ENCODE measurements at regions not wholly inside any gene's neighbourhood (a gene's known extent, or its start where the extent isn't known, plus 50 kb on each side); places are given as distances from the start of the nearest gene placed in this dataset.

- TF ChIP-seq SMAD3 (CRISPR knock-in tag; conservative IDR thresholded peaks at IDR 0.05): no peak
- no peak for TF ChIP-seq BRF2 (IDR thresholded peaks at IDR 0.05; ENCODE audit: borderline replicate concordance, insufficient read depth, insufficient read length)
- TF ChIP-seq ZNF316 (IDR thresholded peaks at IDR 0.05): no peak
- TF ChIP-seq TFAM (CRISPR knock-in tag; conservative IDR thresholded peaks at IDR 0.05): no peak
- no peak for TF ChIP-seq NR3C1 (CRISPR knock-in tag; IDR thresholded peaks at IDR 0.05)
Observed at GRCh38 chr13:100879255-100879654, 204.7 kb upstream of the TMTC4 start (continued).

GRCh38 chr13:100876044-100876403 lies 201.4 kb upstream of the TMTC4 start:
- intact Hi-C loops (cut with micrococcal nuclease): no loop called here
- CTCF ChIA-PET (ENCODE audit: low intra/inter-chr PET ratio): no interaction called here

More at GRCh38 chr13:100876044-100876403, 201.4 kb upstream of the TMTC4 start:
- no peaks in the 10 kb centered on the region for H3K36me3 ChIP-seq (ENCODE audit: control insufficient read depth, insufficient read depth, low read length)
- no peaks in the 10 kb centered on the region for H3K27me3 ChIP-seq (ENCODE audit: control insufficient read depth in 2 of 2, insufficient read depth in 2 of 2, low read length in 2 of 2)
- no peak overlapping the region for H3K9ac ChIP-seq (ENCODE audit: insufficient read depth in 1 of 2, low read depth in 2 of 2, low read length in 2 of 2)
- H3K79me2 ChIP-seq (ENCODE audit: control insufficient read depth, insufficient read depth, low read length): no peaks in the 10 kb centered on the region
- 0% methylated on average over 1 of the region's 2 CpGs for WGBS (ENCODE audit: insufficient coverage, low coverage, missing lambda C conversion rate)
- no peak overlapping the region for H3K4me2 ChIP-seq (ENCODE audit: insufficient read depth, low read length)
- no peaks in the 10 kb centered on the region for H3K9me3 ChIP-seq (replicated peaks; ENCODE audit: control insufficient read depth, insufficient read depth, low read depth, low read length)
- no peaks in the 10 kb centered on the region for H3K9me1 ChIP-seq (ENCODE audit: control insufficient read depth, insufficient read depth, low read length)
- no peak overlapping the region for H2AFZ ChIP-seq (ENCODE audit: low read depth, low read length)
- POLR2A ChIA-PET: no interaction called here
- DNase-seq (ENCODE audit: extremely low read depth in 1 of 4, low spot score in 3 of 4): no peak
- no peak for TF ChIP-seq PRPF4 (IDR thresholded peaks at IDR 0.05; ENCODE audit: insufficient read depth, low read depth, low read length, poor library complexity, severe bottlenecking)
- no peak for TF ChIP-seq CEBPZ (IDR thresholded peaks at IDR 0.05; ENCODE audit: borderline replicate concordance, low read depth, low read length)
- TF ChIP-seq ZBTB2 (IDR thresholded peaks at IDR 0.05): no peak
- no peak for FAIRE-seq
- BruUV-seq (replicated peaks): no TSS peak
- no peaks in the 10 kb centered on the region for H3K4me1 ChIP-seq (replicated peaks in 1 of 2; ENCODE audit: control insufficient read depth in 2 of 2, insufficient read depth in 2 of 2, low read length in 2 of 2)
- H3K27ac ChIP-seq (ENCODE audit: extremely low read depth, low read depth, low read length): no peak overlapping the region
- in situ Hi-C loops (cut with MboI): no loop called here
- ATAC-seq: no peak
- H4K20me1 ChIP-seq (replicated peaks; ENCODE audit: control insufficient read depth, insufficient read depth, low read length): no peaks in the 10 kb centered on the region
- no peak overlapping the region for H3K4me3 ChIP-seq
